Omental fat pad (tissue), 3 donors: ENCODE measurements at regions not wholly inside any gene's neighbourhood (a gene's known extent, or its start where the extent isn't known, plus 50 kb on each side); places are given as distances from the start of the nearest gene placed in this dataset.

Experiments
- ATAC-seq: fragments of 150-250 bp; one replicate; pipeline ENCODE4 v1.9.1; 2016; ENCODE audit warnings: mild to moderate bottlenecking, moderate library complexity; ENCODE audit not compliant: low FRiP score
- DNase-seq: peaks from one replicate; pipeline ENCODE4 v3.0.0-alpha.2; 2019; ENCODE audit warnings: low spot score
- CTCF ChIP-seq, 3 donors: fragments of 450-650 bp; IDR thresholded peaks; one replicate each; pipeline ENCODE4 v1.5.1; 2016 to 2017; ENCODE audit warnings: antibody characterized with exemption in 3 of 3, mild to moderate bottlenecking in 3 of 3, moderate library complexity in 2 of 3

- ATAC-seq (no peak), DNase-seq (no peak)
- no peak for TF ChIP-seq CTCF (IDR thresholded peaks at IDR 0.05)
These were observed 160.4 kb upstream of the SPACA1 start for GRCh38 chr6:87887266-87887665.

GRCh38 chr6:87884203-87884602 is 163.4 kb upstream of the SPACA1 start:
- no peak for ATAC-seq
- no peak for TF ChIP-seq CTCF (IDR thresholded peaks at IDR 0.05)

GRCh38 chr6:87881342-87881895 is 166.2 kb upstream of the SPACA1 start:
- ATAC-seq (no peak), DNase-seq (no peak)
- TF ChIP-seq CTCF (IDR thresholded peaks at IDR 0.05) = no peak

More at GRCh38 chr6:87884203-87884602, 163.4 kb upstream of the SPACA1 start:
- DNase-seq = no peak

- DNase-seq (no peak), ATAC-seq (no peak)
- TF ChIP-seq CTCF (IDR thresholded peaks at IDR 0.05) = no peak
These were observed 168.3 kb upstream of the SPACA1 start for GRCh38 chr6:87879132-87879861.

GRCh38 chr6:87875781-87876180 is 171.9 kb upstream of the SPACA1 start:
- no peak for DNase-seq
- no peak for ATAC-seq
- no peak for TF ChIP-seq CTCF (IDR thresholded peaks at IDR 0.05)

GRCh38 chr6:87873556-87873955 is 171.5 kb upstream of the AKIRIN2 start:
- ATAC-seq (no peak), DNase-seq (no peak)
- no peak for TF ChIP-seq CTCF (IDR thresholded peaks at IDR 0.05)

GRCh38 chr6:87870556-87870955 is 168.5 kb upstream of the AKIRIN2 start:
- no peak for TF ChIP-seq CTCF (IDR thresholded peaks at IDR 0.05)
- ATAC-seq (no peak), DNase-seq (no peak)
